Smooth muscle cell of the brain vasculature (primary cell): ENCODE measurements at regions not wholly inside any gene's neighbourhood (a gene's known extent, or its start where the extent isn't known, plus 50 kb on each side); places are given as distances from the start of the nearest gene placed in this dataset.
"Not testable (repeated sequence)": the region's sequence is repeated elsewhere in the genome, so short reads cannot be mapped to it uniquely, and the experiment has no call there.

Source experiments
- DNase-seq: peaks from one replicate; pipeline ENCODE4 v3.0.0-alpha.2; 2012; ENCODE audit warnings: low read depth, low spot score

- no peak for DNase-seq
Observed at GRCh38 chr6:25157183-25157582, 122.0 kb upstream of the CARMIL1 start.

DNA sequence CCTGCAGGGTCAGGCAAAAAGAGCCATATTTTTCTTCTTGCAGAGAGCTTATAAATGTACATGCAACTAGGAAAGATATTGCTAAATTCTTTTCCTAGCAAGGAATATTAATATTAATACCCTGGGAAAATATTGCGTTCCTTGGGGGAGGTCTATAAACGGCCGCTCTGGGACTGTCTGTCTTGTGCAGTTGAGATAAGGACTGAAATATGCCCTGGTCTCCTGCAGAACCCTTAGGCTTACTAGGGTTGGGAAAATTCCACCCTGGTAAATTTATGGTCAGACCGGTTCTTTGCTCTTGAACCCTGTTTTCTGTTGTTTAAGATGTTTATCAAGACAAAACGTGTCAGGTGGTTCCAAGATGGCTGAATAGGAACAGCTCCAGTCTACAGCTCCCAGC, 121.3 kb upstream of the CARMIL1 start:
- no peak for DNase-seq

DNA sequence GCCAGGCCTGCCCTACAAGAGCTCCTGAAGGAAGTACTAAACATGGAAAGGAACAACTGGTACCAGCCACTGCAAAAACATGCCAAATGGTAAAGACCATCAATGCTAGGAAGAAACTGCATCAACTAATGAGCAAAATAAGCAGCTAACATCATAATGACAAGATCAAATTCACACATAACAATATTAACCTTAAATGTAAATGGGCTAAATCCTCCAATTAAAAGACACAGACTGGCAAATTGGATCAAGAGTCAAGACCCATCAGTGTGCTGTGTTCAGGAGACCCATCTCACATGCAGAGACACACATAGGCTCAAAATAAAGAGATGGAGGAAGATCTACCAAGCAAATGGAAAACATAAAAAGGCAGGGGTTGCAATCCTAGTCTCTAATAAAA, 119.0 kb upstream of the CARMIL1 start:
- not testable (repeated sequence) for DNase-seq

DNA sequence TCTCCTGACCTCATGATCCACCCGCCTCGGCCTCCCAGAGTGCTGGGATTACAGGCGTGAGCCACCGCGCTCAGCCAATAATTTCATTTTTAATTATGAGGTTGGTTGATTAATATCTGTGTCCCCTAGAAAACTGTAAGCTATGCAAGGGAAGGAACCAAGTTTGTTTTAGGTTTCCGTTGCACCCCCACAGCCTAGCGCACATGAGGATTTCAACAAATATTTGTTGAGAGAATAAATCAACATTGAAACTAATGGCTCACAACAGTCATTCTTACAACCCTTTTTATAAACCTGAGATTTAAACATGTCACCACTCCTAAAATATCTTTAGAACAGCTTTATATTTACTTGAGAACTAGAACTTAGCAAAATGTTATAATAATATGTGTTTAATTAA, 114.0 kb upstream of the CARMIL1 start:
- DNase-seq: no peak

GRCh38 chr6:25165800-25166199, 113.4 kb upstream of the CARMIL1 start:
- DNase-seq: no peak

DNA sequence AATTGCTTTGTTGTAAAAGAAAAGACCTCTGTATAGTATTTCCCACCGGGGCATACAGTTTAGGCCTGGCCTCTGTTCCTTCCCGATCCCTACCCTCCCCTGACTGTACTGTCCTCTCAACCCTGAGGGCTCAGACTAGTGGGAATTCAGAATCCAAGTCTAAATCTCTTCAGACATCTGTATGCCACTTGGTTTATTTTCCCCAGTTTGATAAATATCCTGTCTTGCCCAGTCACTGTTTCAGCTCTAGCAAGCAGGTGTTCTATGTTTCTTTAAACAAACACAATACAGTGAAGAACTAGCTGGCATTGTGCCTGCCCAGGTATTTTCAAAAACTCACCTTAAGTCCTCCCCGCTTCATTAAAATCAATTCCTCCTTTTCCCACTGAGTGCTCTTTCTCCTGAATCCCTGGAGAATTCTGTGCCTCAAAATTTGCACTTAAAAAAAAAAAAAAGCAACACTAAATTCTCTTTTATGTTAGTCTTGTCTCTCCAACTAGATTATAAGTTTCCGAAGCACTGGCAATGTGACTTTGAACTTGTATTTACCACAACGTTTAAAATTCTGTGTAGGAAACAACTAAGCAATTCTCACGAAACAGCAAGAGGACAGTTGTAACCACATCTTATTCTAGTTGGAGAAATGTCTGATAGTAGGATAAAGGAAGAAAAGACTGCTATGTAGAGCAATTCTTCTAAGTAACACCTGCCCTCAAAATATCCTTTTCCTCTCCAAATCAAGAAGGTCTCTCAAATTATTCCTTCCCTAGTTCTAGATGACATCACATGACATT, 112.0 kb upstream of the CARMIL1 start:
- no peak for DNase-seq

- no peak for DNase-seq
Observed at GRCh38 chr6:25167961-25168360, 111.2 kb upstream of the CARMIL1 start.

DNA sequence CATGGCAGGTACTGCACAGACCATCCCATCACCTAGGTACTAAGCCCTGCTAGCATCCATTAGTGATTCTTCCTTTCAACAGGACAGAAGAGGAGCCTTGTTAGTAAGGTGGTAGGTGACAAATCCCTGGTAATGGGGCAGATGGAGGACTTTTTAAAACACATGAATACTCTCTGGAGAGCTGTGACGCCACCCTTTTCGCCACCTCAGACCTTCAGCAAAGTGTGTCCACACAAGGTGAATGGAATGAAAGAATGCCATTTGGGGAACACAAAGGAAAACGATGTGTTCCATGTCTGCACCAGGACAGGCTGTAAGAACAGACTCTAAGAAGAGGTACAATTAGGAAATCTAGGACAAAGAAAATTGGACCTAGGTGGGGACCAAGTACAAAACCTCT, 110.5 kb upstream of the CARMIL1 start:
- no peak for DNase-seq

- no peak for DNase-seq
Observed at GRCh38 chr6:25169553-25169952, 109.6 kb upstream of the CARMIL1 start.

DNA sequence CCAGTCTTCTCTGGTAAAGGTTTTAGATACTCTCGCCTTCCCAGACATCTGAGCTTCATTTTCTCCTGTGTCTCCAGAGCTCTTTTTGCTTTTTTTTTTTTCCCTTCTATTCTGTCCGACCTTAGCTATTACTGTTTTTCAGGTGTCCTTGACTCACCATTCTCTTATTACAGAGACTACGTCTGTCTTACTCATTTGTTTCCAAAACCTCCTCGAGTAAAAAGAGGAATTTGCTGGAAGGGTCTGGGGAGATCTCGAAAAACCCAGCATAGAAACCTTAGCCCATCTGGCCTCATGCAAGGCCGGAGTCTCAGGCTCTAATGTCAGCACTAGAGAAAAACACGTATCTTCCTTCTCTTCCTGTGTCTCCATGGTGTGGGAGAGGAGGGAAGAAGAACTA, 109.2 kb upstream of the CARMIL1 start:
- no peak for DNase-seq

DNA sequence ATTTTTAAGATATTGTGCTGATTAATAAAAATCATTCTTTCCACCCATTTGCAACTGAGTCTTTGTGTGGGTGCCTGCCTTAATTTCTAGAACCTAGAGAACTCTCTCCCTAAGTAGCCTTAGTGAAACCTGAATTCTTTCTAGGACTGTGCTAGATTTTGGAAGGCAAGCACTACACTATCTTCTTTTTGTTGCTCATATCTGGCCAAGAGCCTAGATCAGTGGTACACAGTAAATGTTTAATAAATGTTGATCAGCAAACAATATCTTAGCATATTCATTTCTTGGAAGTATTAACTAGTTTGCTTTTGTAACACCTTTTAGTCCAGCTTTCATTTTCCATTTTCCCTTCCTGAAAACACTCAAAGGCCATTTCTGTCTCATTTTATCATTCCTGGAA, 108.5 kb upstream of the CARMIL1 start:
- DNase-seq: no peak

DNA sequence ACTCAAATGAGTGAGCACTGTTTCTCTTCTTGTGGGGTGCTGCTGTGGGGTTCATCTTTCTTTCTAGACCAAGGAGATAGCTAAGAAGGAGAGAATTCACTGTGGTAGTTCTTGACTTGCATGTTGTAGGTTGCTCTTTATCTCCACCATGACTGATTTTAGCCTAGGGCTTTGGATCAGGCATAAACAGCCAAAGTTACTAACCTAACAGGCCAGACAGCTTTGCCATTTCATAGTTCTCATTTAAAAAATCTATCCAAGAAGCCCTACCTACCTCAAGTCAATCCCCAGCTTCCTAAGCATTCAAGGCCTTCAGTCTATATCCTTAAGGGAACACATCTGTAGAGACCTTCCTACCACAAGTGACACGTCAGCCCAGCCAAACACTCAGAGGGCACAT, 107.9 kb upstream of the CARMIL1 start:
- no peak for DNase-seq

- no peak for DNase-seq
Observed at GRCh38 chr6:25172819-25173218, 106.4 kb upstream of the CARMIL1 start.

DNA sequence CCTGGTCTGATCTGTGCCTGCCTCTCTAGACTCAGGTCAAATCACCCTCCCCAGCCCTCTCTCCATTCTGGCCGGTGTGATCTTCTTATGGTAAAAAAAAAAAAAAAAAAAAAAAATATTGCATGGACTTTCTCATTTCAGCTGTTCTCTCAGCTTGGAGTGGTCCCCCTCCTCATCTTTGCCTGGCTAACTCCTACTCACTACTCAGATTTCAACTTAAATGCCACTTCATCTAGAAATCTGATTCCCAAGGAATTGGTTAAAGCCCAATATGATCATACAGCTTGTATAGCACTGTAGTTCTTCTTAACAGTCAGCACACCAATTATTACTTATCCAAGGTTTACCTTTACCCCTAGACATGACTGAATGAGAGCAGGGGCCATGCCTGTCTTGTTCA, 105.9 kb upstream of the CARMIL1 start:
- no peak for DNase-seq

GRCh38 chr6:25173951-25174474, 105.2 kb upstream of the CARMIL1 start:
- peak; percentile 52 for DNase-seq

- DNase-seq: no peak
Observed at GRCh38 chr6:25174678-25175077, 104.5 kb upstream of the CARMIL1 start.

- no peak for DNase-seq
Observed at GRCh38 chr6:25175196-25175595, 104.0 kb upstream of the CARMIL1 start.

DNA sequence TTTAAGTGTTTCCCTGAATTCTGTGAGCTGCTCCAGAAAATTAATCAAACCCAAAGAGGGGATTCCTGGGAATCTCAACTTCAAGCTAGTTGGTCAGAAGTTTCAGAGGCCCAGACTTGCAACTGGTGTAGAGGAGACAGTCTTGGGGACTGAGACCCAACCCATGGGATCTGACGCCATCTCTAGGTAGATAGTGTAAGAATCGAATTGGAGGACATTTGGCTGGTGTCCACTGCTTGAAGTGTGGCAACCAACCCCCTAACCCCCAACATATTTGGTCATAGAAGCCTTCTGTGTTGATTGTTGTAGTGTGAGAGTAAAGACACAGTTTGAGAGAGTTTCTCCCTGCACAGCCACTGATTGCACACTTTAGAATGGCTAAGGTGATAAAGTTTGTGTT, 103.5 kb upstream of the CARMIL1 start:
- no peak for DNase-seq

- DNase-seq: no peak
Observed at GRCh38 chr6:25176466-25176865, 102.7 kb upstream of the CARMIL1 start.

DNA sequence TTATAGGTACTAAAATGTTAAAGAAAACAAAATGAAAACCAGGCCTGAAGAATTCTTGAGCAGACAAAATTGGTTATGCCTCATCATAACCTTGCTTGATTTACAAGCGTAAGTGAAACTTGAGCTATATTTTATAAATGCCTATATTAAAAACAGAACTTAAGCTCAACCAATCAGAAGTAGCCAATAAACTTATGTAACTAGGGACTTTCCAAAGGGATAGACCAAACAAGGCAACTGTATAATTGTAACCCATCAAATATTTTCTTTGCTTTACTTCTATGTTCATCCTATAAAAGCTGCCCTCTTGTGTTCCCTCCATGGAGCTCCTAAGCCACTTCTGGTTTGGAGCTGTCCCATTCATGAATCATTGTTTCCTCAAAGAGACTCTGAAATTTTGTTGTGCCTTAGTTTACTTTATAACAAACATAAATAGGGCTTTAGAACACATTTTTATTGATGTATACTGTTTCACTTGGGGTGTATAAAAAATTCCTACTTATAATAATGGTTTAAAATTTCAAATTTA, 101.6 kb upstream of the CARMIL1 start:
- no peak for DNase-seq

- no peak for DNase-seq
Observed at GRCh38 chr6:25178336-25179035, 100.7 kb upstream of the CARMIL1 start.

- DNase-seq: no peak
Observed at GRCh38 chr6:25179051-25179778, 100.0 kb upstream of the CARMIL1 start.
